ENCODE measurements at regions not wholly inside any gene's neighbourhood (a gene's known extent, or its start where the extent isn't known, plus 50 kb on each side); places are given as distances from the start of the nearest gene placed in this dataset.

GRCh38 chr2:19435815-19436214 is 77.4 kb upstream of the OSR1 start:
- POLR2A ChIA-PET, result no interaction called here
- CTCF ChIA-PET, result no interaction called here
- DNase-seq (ENCODE audit: extremely low spot score), result no peak
- no peak for TF ChIP-seq HDGF (IDR thresholded peaks at IDR 0.05; ENCODE audit: borderline replicate concordance)
- TF ChIP-seq ELF4 (IDR thresholded peaks at IDR 0.05), result no peak
- no peak for TF ChIP-seq ZNF384 (IDR thresholded peaks at IDR 0.05)
- no peak for TF ChIP-seq PKNOX1 (IDR thresholded peaks at IDR 0.05)
- TF ChIP-seq CTBP1 (IDR thresholded peaks at IDR 0.05; ENCODE audit: borderline replicate concordance), result no peak
- no peak for TF ChIP-seq SUZ12 (IDR thresholded peaks at IDR 0.05)
- TF ChIP-seq FOXK2 (IDR thresholded peaks at IDR 0.05), result no peak
- TF ChIP-seq BHLHE40 (IDR thresholded peaks at IDR 0.05; ENCODE audit: borderline replicate concordance), result no peak
- no peak for TF ChIP-seq TARDBP (IDR thresholded peaks at IDR 0.05)
- TF ChIP-seq FOXA1 (IDR thresholded peaks at IDR 0.05), result no peak
- no peak for TF ChIP-seq ARNT (IDR thresholded peaks at IDR 0.05)
- no peak for TF ChIP-seq LEF1 (IDR thresholded peaks at IDR 0.05; ENCODE audit: borderline replicate concordance)
- no peak for TF ChIP-seq FOXM1 (IDR thresholded peaks at IDR 0.05; ENCODE audit: borderline replicate concordance)

GRCh38 chr2:19434413-19434812 is 76.0 kb upstream of the OSR1 start:
- no peak for DNase-seq (ENCODE audit: extremely low spot score)
- TF ChIP-seq L3MBTL2 (conservative IDR thresholded peaks at IDR 0.05), result no peak
- no peak for TF ChIP-seq ELF4 (IDR thresholded peaks at IDR 0.05)
- no peak for TF ChIP-seq FOXK2 (IDR thresholded peaks at IDR 0.05)
- TF ChIP-seq SUZ12 (IDR thresholded peaks at IDR 0.05), result no peak
- no peak for TF ChIP-seq FOXM1 (IDR thresholded peaks at IDR 0.05; ENCODE audit: borderline replicate concordance)
- no peak for TF ChIP-seq NFRKB (IDR thresholded peaks at IDR 0.05)
- no peak for TF ChIP-seq ARNT (IDR thresholded peaks at IDR 0.05)
- TF ChIP-seq SP1 (IDR thresholded peaks at IDR 0.05), result no peak
- TF ChIP-seq FOXA1 (IDR thresholded peaks at IDR 0.05), result no peak
- no peak for TF ChIP-seq CTBP1 (IDR thresholded peaks at IDR 0.05; ENCODE audit: borderline replicate concordance)
- no peak for TF ChIP-seq ZNF384 (IDR thresholded peaks at IDR 0.05)
- TF ChIP-seq PKNOX1 (IDR thresholded peaks at IDR 0.05), result no peak
- TF ChIP-seq BHLHE40 (IDR thresholded peaks at IDR 0.05; ENCODE audit: borderline replicate concordance), result no peak
- TF ChIP-seq TARDBP (IDR thresholded peaks at IDR 0.05), result no peak
- TF ChIP-seq LEF1 (IDR thresholded peaks at IDR 0.05; ENCODE audit: borderline replicate concordance), result no peak
- POLR2A ChIA-PET, result no interaction called here
- CTCF ChIA-PET, result no interaction called here

GRCh38 chr2:19426941-19427340 is 68.5 kb upstream of the OSR1 start:
- ChIA-PET POLR2A (no interaction called here), CTCF (no interaction called here)
- TF ChIP-seq ELF4 (IDR thresholded peaks at IDR 0.05), result no peak
- TF ChIP-seq NFRKB (IDR thresholded peaks at IDR 0.05), result no peak
- TF ChIP-seq BHLHE40 (IDR thresholded peaks at IDR 0.05; ENCODE audit: borderline replicate concordance), result no peak
- no peak for TF ChIP-seq TARDBP (IDR thresholded peaks at IDR 0.05)
- no peak for TF ChIP-seq FOXA1 (IDR thresholded peaks at IDR 0.05)
- no peak for TF ChIP-seq CTBP1 (IDR thresholded peaks at IDR 0.05; ENCODE audit: borderline replicate concordance)
- TF ChIP-seq L3MBTL2 (conservative IDR thresholded peaks at IDR 0.05), result no peak
- no peak for TF ChIP-seq LEF1 (IDR thresholded peaks at IDR 0.05; ENCODE audit: borderline replicate concordance)
- TF ChIP-seq SP1 (IDR thresholded peaks at IDR 0.05), result no peak
- no peak for TF ChIP-seq SUZ12 (IDR thresholded peaks at IDR 0.05)
- no peak for TF ChIP-seq HDGF (IDR thresholded peaks at IDR 0.05; ENCODE audit: borderline replicate concordance)
- no peak for TF ChIP-seq FOXM1 (IDR thresholded peaks at IDR 0.05; ENCODE audit: borderline replicate concordance)
- no peak for DNase-seq (ENCODE audit: extremely low spot score)

GRCh38 chr2:19426144-19426543 is 67.7 kb upstream of the OSR1 start:
- no peak for DNase-seq (ENCODE audit: extremely low spot score)
- ChIA-PET POLR2A (no interaction called here), CTCF (no interaction called here)
- TF ChIP-seq FOXA1 (IDR thresholded peaks at IDR 0.05), result no peak
- no peak for TF ChIP-seq PKNOX1 (IDR thresholded peaks at IDR 0.05)
- TF ChIP-seq FOXK2 (IDR thresholded peaks at IDR 0.05), result no peak
- TF ChIP-seq BHLHE40 (IDR thresholded peaks at IDR 0.05; ENCODE audit: borderline replicate concordance), result no peak
- no peak for TF ChIP-seq LEF1 (IDR thresholded peaks at IDR 0.05; ENCODE audit: borderline replicate concordance)
- no peak for TF ChIP-seq ZNF384 (IDR thresholded peaks at IDR 0.05)
- TF ChIP-seq SP1 (IDR thresholded peaks at IDR 0.05), result no peak
- TF ChIP-seq NFRKB (IDR thresholded peaks at IDR 0.05), result no peak
- TF ChIP-seq FOXM1 (IDR thresholded peaks at IDR 0.05; ENCODE audit: borderline replicate concordance), result no peak
- TF ChIP-seq L3MBTL2 (conservative IDR thresholded peaks at IDR 0.05), result no peak

GRCh38 chr2:19425419-19425818 is 67.0 kb upstream of the OSR1 start:
- CTCF ChIA-PET, result no interaction called here
- POLR2A ChIA-PET, result no interaction called here
- DNase-seq (ENCODE audit: extremely low spot score), result no peak
- TF ChIP-seq SP1 (IDR thresholded peaks at IDR 0.05), result no peak
- no peak for TF ChIP-seq LEF1 (IDR thresholded peaks at IDR 0.05; ENCODE audit: borderline replicate concordance)
- TF ChIP-seq FOXM1 (IDR thresholded peaks at IDR 0.05; ENCODE audit: borderline replicate concordance), result no peak
- no peak for TF ChIP-seq L3MBTL2 (conservative IDR thresholded peaks at IDR 0.05)
- no peak for TF ChIP-seq ZNF384 (IDR thresholded peaks at IDR 0.05)
- TF ChIP-seq FOXA1 (IDR thresholded peaks at IDR 0.05), result no peak
- TF ChIP-seq SUZ12 (IDR thresholded peaks at IDR 0.05), result no peak
- TF ChIP-seq NFRKB (IDR thresholded peaks at IDR 0.05), result no peak

- no peak for TF ChIP-seq ELF4 (IDR thresholded peaks at IDR 0.05)
- TF ChIP-seq CTBP1 (IDR thresholded peaks at IDR 0.05; ENCODE audit: borderline replicate concordance), result no peak
- TF ChIP-seq FOXM1 (IDR thresholded peaks at IDR 0.05; ENCODE audit: borderline replicate concordance), result no peak
- TF ChIP-seq L3MBTL2 (conservative IDR thresholded peaks at IDR 0.05), result no peak
- no peak for TF ChIP-seq ARNT (IDR thresholded peaks at IDR 0.05)
- TF ChIP-seq FOXA1 (IDR thresholded peaks at IDR 0.05), result no peak
- no peak for TF ChIP-seq SUZ12 (IDR thresholded peaks at IDR 0.05)
- no peak for TF ChIP-seq TARDBP (IDR thresholded peaks at IDR 0.05)
- no peak for TF ChIP-seq FOXK2 (IDR thresholded peaks at IDR 0.05)
- TF ChIP-seq LEF1 (IDR thresholded peaks at IDR 0.05; ENCODE audit: borderline replicate concordance), result no peak
- CTCF ChIA-PET, result no interaction called here
- DNase-seq (ENCODE audit: extremely low spot score), result no peak
- POLR2A ChIA-PET, result no interaction called here
Observed at GRCh38 chr2:19419211-19419880, 60.9 kb upstream of the OSR1 start.
